Adipocyte (in vitro differentiated cells): ENCODE measurements at regions not wholly inside any gene's neighbourhood (a gene's known extent, or its start where the extent isn't known, plus 50 kb on each side); places are given as distances from the start of the nearest gene placed in this dataset.

Experiments used
- DNase-seq: peaks from one replicate; pipeline ENCODE4 v3.0.0-alpha.2; 2015; ENCODE audit warnings: low read depth
- H3K27me3 ChIP-seq: replicated peaks from 2 replicates; pipeline ENCODE4 v1.7.0; 2013; ENCODE audit warnings: mild to moderate bottlenecking, low read length, moderate library complexity; ENCODE audit not compliant: control insufficient read depth, insufficient read depth
- H3K36me3 ChIP-seq: 2 replicates; pipeline ENCODE4 v1.7.0; 2013; ENCODE audit warnings: low read length, mild to moderate bottlenecking, moderate library complexity; ENCODE audit not compliant: control insufficient read depth, insufficient read depth, severe bottlenecking
- H3K4me1 ChIP-seq: 2 replicates; pipeline ENCODE4 v1.7.0; 2013; ENCODE audit warnings: mild to moderate bottlenecking, low read length, moderate library complexity; ENCODE audit not compliant: control insufficient read depth, insufficient read depth
- H3K4me3 ChIP-seq: 2 replicates; pipeline ENCODE4 v1.7.0; 2013; ENCODE audit warnings: mild to moderate bottlenecking, low read length, moderate library complexity
- H3K9ac ChIP-seq: 2 replicates; pipeline ENCODE4 v1.7.0; 2013; ENCODE audit warnings: mild to moderate bottlenecking, low read length, moderate library complexity
- H3K9me3 ChIP-seq: 2 replicates; pipeline ENCODE4 v1.7.0; 2013; ENCODE audit warnings: mild to moderate bottlenecking, low read length, moderate library complexity; ENCODE audit not compliant: control insufficient read depth

DNA sequence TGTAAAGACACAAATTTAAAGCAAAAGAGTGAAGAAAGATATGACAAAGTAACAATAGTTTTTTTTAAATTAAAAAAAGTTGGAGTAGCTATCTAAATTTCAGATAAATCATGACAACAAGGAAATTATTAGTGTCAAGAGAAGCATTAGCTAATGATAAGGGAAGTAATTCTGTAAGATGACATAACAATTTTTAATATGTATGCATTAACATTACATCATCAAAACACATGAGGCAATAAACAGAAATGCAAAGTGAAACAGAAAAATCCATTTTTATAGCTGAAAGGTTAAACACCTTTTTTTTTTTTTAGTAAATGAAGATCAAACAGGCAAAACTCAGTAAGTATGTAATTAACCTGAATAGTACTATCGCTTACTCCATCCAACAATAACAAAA, 804.9 kb upstream of the PRR20A start:
- Histone ChIP-seq H3K27me3 (no peaks in the 10 kb centered on the region), H3K4me3 (no peak overlapping the region), H3K36me3 (no peaks in the 10 kb centered on the region), H3K9me3 (no peaks in the 10 kb centered on the region), H3K9ac (no peak overlapping the region), H3K4me1 (no peaks in the 10 kb centered on the region)
- no peak for DNase-seq

DNA sequence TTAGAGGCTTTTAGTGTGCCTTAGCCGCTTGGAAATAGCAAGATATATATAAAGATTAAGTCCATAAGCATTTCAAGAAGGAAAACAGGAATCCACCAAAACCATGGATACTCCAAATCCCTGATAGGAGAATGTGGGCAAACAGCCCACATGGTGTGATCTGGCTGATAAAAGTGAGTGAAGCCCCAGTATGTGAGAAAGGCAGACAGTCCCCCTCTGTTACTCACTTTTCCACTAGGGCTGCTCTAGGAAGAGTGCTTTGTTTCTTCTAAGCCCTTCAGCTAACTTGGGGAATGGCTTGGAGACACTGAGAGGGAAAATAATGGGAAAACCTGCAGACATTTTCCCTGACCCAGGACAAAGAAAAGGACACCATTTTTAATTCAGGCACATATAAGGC, 802.3 kb upstream of the PRR20A start:
- peaks cover 5% of the 10 kb centered on the region for H3K9me3 ChIP-seq
- no peaks in the 10 kb centered on the region for H3K4me1 ChIP-seq
- H3K36me3 ChIP-seq, result no peaks in the 10 kb centered on the region
- H3K9ac ChIP-seq, result no peak overlapping the region
- H3K27me3 ChIP-seq, result no peaks in the 10 kb centered on the region
- no peak overlapping the region for H3K4me3 ChIP-seq
- DNase-seq, result no peak

DNA sequence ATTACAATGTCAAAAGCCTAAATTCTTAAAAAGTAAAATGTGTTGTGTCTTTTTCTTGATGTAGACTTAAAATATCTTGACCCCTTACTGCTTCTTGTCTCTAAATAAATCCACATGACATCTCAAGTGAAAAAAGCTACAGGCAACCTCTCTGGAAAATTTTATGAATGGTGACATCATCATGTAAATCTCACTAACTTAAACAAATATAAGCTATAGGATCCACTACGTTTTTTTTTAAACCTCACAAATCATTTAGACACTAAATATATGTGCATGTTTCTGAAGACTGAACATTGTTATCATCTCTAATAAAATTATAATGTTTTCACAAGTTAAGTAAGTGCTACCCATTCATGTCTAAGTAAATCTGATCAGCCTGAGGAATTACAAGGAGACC, 793.7 kb upstream of the PRR20A start:
- Histone ChIP-seq H3K4me3 (no peak overlapping the region), H3K27me3 (no peaks in the 10 kb centered on the region), H3K4me1 (no peaks in the 10 kb centered on the region), H3K36me3 (no peaks in the 10 kb centered on the region), H3K9me3 (peaks cover 5% of the 10 kb centered on the region), H3K9ac (no peak overlapping the region)
- DNase-seq, result no peak

DNA sequence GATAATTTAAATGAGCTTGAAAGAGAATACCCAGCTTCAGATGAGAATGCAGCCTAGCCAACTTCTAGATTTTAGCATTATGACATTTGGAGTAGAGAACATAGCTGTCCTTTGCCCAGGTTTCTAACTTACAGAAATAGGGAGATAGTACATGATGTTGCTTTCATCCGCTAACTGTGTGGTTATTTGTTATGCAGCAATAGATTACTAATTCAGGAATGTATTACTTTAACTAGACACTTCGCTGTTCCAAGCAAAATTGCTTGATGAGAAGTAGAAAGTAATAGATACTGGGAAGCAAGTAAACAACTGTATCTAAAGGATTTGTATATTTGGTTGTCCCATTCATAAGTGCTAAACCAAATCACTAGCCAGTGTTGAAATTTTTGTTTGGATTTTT, 790.9 kb upstream of the PRR20A start:
- no peaks in the 10 kb centered on the region for H3K36me3 ChIP-seq

DNA sequence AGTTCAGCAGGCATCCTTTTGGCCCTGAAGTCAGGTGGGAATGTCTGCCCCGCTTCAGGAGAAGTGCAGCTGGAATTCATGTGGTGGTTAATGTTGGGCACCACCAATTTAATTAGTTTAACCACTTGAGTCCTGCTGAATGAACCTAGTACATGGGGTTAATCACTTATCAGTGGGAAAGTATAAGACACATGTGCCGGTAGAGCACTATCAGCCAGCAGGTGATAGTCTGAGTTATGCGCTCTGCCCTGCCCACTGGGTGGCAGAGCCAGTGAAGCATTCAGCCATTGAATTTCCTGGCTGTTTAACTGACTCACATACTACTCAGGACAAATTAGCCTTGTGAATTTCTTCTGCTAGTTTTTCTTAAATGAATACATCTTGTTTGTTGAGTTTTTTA, 789.7 kb upstream of the PRR20A start:
- Histone ChIP-seq H3K4me1 (no peaks in the 10 kb centered on the region), H3K4me3 (no peak overlapping the region), H3K9me3 (no peaks in the 10 kb centered on the region), H3K36me3 (no peaks in the 10 kb centered on the region), H3K9ac (no peak overlapping the region), H3K27me3 (no peaks in the 10 kb centered on the region)
- DNase-seq, result no peak

More for the DNA sequence above, 790.9 kb upstream of the PRR20A start:
- Histone ChIP-seq H3K4me3 (no peak overlapping the region), H3K27me3 (no peaks in the 10 kb centered on the region), H3K4me1 (no peaks in the 10 kb centered on the region), H3K9me3 (no peaks in the 10 kb centered on the region), H3K9ac (no peak overlapping the region)
- DNase-seq, result no peak

DNA sequence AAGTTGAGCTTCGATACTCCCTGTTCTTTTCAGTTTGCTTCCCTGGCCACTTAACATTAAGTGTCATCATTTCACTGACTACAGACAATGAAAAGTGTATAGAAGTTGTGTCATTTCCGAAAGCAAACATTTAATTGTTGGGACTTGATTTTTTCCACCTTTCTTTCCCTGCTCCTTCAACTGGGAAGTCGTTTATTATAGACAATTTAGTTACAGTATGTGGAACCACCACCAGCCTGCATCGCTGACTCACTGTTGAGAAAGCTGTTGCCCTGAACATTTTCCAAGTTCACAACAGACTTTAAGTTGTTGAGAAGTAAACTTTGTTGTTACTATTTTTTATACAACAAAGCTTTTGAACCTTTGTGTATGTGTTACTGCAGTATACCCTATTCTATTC, 788.4 kb upstream of the PRR20A start:
- Histone ChIP-seq H3K9me3 (no peaks in the 10 kb centered on the region), H3K4me3 (no peak overlapping the region), H3K27me3 (no peaks in the 10 kb centered on the region), H3K9ac (no peak overlapping the region), H3K4me1 (no peaks in the 10 kb centered on the region), H3K36me3 (no peaks in the 10 kb centered on the region)
- DNase-seq, result no peak

DNA sequence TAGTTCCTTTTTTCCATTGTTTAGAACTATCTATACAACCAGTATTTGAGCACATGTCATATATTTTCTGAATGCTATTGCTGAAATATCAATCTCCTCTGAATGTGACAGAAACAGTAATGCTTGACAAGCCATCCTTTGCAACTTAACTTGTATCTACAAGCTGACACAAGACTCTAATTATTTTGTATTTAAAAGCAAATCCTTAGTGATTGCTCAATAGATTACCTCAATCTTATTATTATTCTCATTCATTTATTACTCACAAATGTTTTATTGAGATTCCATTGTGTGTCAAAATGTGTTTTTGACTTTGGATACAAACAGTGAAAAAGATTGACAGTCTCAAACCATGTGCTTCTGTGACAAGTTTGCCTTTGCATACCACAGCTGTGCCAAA, 787.8 kb upstream of the PRR20A start:
- H3K4me3 ChIP-seq, result no peak overlapping the region
- H3K9me3 ChIP-seq, result no peaks in the 10 kb centered on the region
- no peak for DNase-seq
- H3K9ac ChIP-seq, result no peak overlapping the region
- no peaks in the 10 kb centered on the region for H3K27me3 ChIP-seq
- no peaks in the 10 kb centered on the region for H3K36me3 ChIP-seq
- H3K4me1 ChIP-seq, result no peaks in the 10 kb centered on the region

DNA sequence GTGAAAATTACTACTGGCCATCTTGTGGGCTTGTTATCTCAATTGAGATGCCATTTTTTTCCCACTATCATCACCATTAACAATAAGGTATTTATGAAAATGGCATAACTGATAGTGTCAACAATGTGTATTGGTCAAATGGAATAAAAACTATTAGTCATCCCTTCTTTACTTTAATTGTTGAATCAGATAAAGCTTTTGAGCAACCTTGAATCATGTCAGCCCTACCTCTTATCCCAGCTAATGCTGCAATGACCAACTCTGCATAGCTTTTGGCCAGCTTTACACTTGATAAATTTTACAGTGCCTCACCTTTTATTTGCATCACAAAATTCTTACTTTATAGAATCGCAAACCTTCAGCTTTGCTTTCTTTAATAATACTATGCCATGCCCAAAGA, 784.0 kb upstream of the PRR20A start:
- Histone ChIP-seq H3K9me3 (no peaks in the 10 kb centered on the region), H3K4me3 (no peak overlapping the region)
- no peak for DNase-seq

DNA sequence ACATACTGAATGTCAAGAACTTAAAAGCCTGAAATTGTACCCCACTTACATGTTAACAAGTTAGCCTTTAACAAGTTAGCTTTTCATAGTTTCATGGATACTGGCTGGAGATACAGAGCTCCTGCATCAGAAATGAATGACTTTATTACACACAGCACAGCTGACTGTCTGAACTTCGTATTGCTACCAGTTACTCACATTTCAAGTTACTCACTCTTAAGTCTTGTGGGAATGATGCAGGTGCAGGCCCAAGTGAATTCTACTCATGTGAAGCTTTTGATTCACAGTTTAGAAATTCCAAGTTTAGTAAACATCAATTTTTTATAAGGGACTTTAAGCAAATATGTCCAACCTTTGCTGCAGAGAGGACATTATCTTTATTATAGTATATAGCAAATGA, 762.2 kb upstream of the PRR20A start:
- H3K27me3 ChIP-seq, result no peaks in the 10 kb centered on the region
- no peak for DNase-seq
- H3K4me3 ChIP-seq, result no peak overlapping the region
- H3K36me3 ChIP-seq, result no peaks in the 10 kb centered on the region
- no peaks in the 10 kb centered on the region for H3K9me3 ChIP-seq
- no peak overlapping the region for H3K9ac ChIP-seq
- no peaks in the 10 kb centered on the region for H3K4me1 ChIP-seq

More for the DNA sequence above, 784.0 kb upstream of the PRR20A start:
- H3K27me3 ChIP-seq, result no peaks in the 10 kb centered on the region
- H3K36me3 ChIP-seq, result no peaks in the 10 kb centered on the region
- no peaks in the 10 kb centered on the region for H3K4me1 ChIP-seq
- no peak overlapping the region for H3K9ac ChIP-seq

DNA sequence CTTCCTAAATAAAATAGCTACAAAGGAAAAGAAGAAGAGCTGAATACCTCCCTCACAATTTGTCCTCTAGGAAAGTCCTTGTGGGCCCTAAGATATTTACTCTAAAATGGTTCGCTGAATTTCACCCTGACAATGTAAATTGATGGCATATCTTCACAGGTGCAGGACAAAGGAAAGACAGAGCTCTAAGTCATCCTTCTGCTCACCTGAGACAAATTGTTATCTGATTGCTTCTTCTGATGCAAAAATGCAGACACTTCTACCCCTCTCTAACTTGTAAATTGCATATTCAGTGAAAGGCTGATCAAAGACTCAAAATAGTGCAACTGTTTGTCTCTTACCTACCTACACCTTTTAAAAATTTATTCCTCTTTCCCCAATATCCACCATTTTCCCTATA, 747.2 kb upstream of the PRR20A start:
- H3K9ac ChIP-seq, result no peak overlapping the region
- no peaks in the 10 kb centered on the region for H3K27me3 ChIP-seq
- no peaks in the 10 kb centered on the region for H3K4me1 ChIP-seq
- no peak for DNase-seq
- peaks cover 7% of the 10 kb centered on the region for H3K9me3 ChIP-seq
- H3K36me3 ChIP-seq, result no peaks in the 10 kb centered on the region
- no peak overlapping the region for H3K4me3 ChIP-seq

DNA sequence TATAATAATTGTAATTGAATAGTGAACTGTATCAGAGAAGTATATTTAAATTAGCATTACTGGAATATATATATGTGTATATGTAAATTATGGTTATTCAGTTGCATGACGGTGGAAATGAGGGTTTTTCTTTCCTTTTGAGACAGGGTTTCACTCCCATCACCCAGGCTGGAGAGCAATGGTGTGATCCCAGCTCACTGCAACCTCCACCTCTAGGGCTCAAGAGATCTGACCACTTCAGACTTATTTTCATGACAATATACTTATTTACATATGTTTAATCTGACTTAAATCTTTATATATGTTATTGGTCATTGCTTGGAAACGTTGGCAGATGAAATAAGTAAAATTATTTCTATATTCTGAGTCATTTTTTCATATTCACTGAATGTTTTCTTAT, 744.4 kb upstream of the PRR20A start:
- H3K9me3 ChIP-seq, result no peaks in the 10 kb centered on the region
- DNase-seq, result no peak

DNA sequence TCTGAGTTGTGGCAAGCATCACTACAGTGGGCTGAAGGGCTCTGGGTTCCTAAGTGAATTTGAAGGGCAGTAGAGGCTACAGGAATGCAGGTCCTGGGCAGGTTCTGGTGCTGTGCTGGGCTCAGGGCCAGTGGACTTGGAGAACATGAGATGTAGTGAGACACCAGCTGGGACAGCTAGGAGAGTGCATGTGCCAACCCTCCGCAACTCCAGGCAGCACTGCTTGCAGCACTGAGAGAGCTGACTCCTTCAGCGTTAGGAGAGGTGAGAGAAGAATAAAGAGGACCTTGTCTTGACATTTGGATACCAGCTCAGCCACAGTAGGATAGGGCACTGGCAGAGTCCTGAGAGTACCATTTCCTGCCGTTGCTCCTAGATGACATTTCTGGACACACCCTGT, 739.9 kb upstream of the PRR20A start:
- Histone ChIP-seq H3K9ac (no peak overlapping the region), H3K36me3 (no peaks in the 10 kb centered on the region), H3K9me3 (no peaks in the 10 kb centered on the region), H3K4me1 (no peaks in the 10 kb centered on the region), H3K4me3 (no peak overlapping the region), H3K27me3 (no peaks in the 10 kb centered on the region)
- no peak for DNase-seq

More for the DNA sequence above, 744.4 kb upstream of the PRR20A start:
- no peaks in the 10 kb centered on the region for H3K27me3 ChIP-seq
- H3K36me3 ChIP-seq, result no peaks in the 10 kb centered on the region
- no peak overlapping the region for H3K4me3 ChIP-seq
- H3K4me1 ChIP-seq, result no peaks in the 10 kb centered on the region
- no peak overlapping the region for H3K9ac ChIP-seq
